Pancreas (tissue), 10 donors: ENCODE measurements at regions not wholly inside any gene's neighbourhood (a gene's known extent, or its start where the extent isn't known, plus 50 kb on each side); places are given as distances from the start of the nearest gene placed in this dataset.

ENCODE experiments used
- ATAC-seq, 4 donors: fragments of 200-7000 bp; cut with Tn5 transposase; one replicate each; pipeline versions ENCODE4 v1.8.0 to v1.9.1; 2020; ENCODE audit warnings: mild to moderate bottlenecking in 4 of 4, moderate library complexity in 4 of 4
- DNase-seq, 6 donors: peaks; one replicate each; pipeline ENCODE4 v3.0.0-alpha.2; 2020
- FAIRE-seq: peaks from 2 replicates; lab custom pipeline; 2012; peaks lifted over from hg19 to GRCh38; lab: Jason Lieb, UNC
- H3K27ac ChIP-seq, 4 donors: fragments of 200-600 bp; sonication (generic); 1 replicate in 3 of 4; 2 replicates in 1 of 4; pipeline versions ENCODE4 v1.5.0 to v1.8.0; 2020
- H3K27me3 ChIP-seq, 4 donors: fragments of 200-600 bp; one replicate each; pipeline ENCODE4 v1.8.0; 2021
- H3K36me3 ChIP-seq, 3 donors: fragments of 200-600 bp; sonication (generic) in 1 of 3; one replicate each; pipeline versions ENCODE4 v1.5.0 to v1.8.0; 2020 to 2021
- H3K4me1 ChIP-seq, 3 donors: fragments of 200-600 bp; one replicate each; pipeline ENCODE4 v1.8.0; 2021
- H3K4me3 ChIP-seq, 4 donors: fragments of 200-600 bp; sonication (generic) in 2 of 4; one replicate each; pipeline versions ENCODE4 v1.5.0 to v1.8.0; 2020 to 2021
- H3K9me3 ChIP-seq, 4 donors: fragments of 200-600 bp; one replicate each; pipeline ENCODE4 v1.8.0; 2021
- CTCF ChIP-seq, 4 donors: fragments of 200-600 bp; sonication (generic) in 3 of 4; IDR thresholded peaks; one replicate each; pipeline versions ENCODE4 v1.5.0 to v1.8.0; 2021; ENCODE audit warnings: antibody characterized with exemption in 4 of 4
- WGBS, 2 donors: extraction: QIAGEN DNeasy Blood & Tissue Kit; methylation state at CpG; one replicate each; pipeline ENCODE4 v1.1.7; 2013; 5-methylcytosine and 5-hydroxymethylcytosine counted together
- intact Hi-C, 3 donors: fragments of 100-400 bp; cut with DNase I; formaldehyde crosslinking; loops; one replicate each; pipeline versions ENCODE4 v1.11.1 to v1.14.2; 2022
- donor health status: healthy with polysubstance abuse.
- donor health status: DM: no; HTN: no; CAD: no; lungs with moderate emphysema.
- donor health status: DM: no; HTN: no; CAD: no.
- donor health status: control.
- donor health status: control.
- donor health status: Bipolar disorder and iron deficiency.
- donor health status: DM: yes; HTN: yes; CAD: no.
- donor health status: DM: no; HTN: no; CAD: no.
- donor health status: DM: no; HTN: no; CAD: no.
- donor health status: DM: yes; HTN: yes; CAD: no.

GRCh38 chr22:48192071-48192470 lies 1429.6 kb downstream of the TBC1D22A start:
- WGBS, 2 donors: 28% methylated on average over 1 of the region's 1 CpG
- no peak overlapping the region for H3K4me3 ChIP-seq
- intact Hi-C loops: no loop called here
- FAIRE-seq (no peak), DNase-seq (no peak), ATAC-seq (no peak)
- H3K27ac ChIP-seq: no peak overlapping the region
- TF ChIP-seq CTCF (IDR thresholded peaks at IDR 0.05): no peak
- no peaks in the 10 kb centered on the region for H3K9me3 ChIP-seq
- H3K36me3 ChIP-seq: no peaks in the 10 kb centered on the region
- no peaks in the 10 kb centered on the region for H3K4me1 ChIP-seq
- H3K27me3 ChIP-seq: no peaks in the 10 kb centered on the region

- Histone ChIP-seq H3K27ac (no peak overlapping the region), H3K27me3 (no peaks in the 10 kb centered on the region), H3K4me3 (no peak overlapping the region), H3K9me3 (no peaks in the 10 kb centered on the region), H3K4me1 (no peaks in the 10 kb centered on the region), H3K36me3 (no peaks in the 10 kb centered on the region)
- 71 to 74% methylated on average over 7 of the region's 7 CpGs for WGBS, 2 donors
- DNase-seq (no peak), FAIRE-seq (no peak), ATAC-seq (no peak)
- intact Hi-C loops: no loop called here
- no peak for TF ChIP-seq CTCF (IDR thresholded peaks at IDR 0.05)
Measured at GRCh38 chr22:48188231-48188721, 1425.8 kb downstream of the TBC1D22A start.

- ATAC-seq (peak in 2 of 4 donors; percentile 34 to 65), DNase-seq (no peak), FAIRE-seq (no peak)
- WGBS, 2 donors: 32 to 42% methylated on average over 8 of the region's 8 CpGs
- Histone ChIP-seq H3K27ac (no peak overlapping the region), H3K27me3 (no peaks in the 10 kb centered on the region), H3K4me1 (no peaks in the 10 kb centered on the region), H3K9me3 (no peaks in the 10 kb centered on the region), H3K36me3 (no peaks in the 10 kb centered on the region), H3K4me3 (no peak overlapping the region)
- intact Hi-C loops: no loop called here
- TF ChIP-seq CTCF (IDR thresholded peaks at IDR 0.05): no peak
Measured at GRCh38 chr22:48187356-48187755, 1424.9 kb downstream of the TBC1D22A start.

- intact Hi-C loops: no loop called here
- Histone ChIP-seq H3K27ac (no peak overlapping the region), H3K9me3 (no peaks in the 10 kb centered on the region), H3K27me3 (no peaks in the 10 kb centered on the region), H3K4me3 (no peak overlapping the region), H3K4me1 (no peaks in the 10 kb centered on the region), H3K36me3 (no peaks in the 10 kb centered on the region)
- ATAC-seq (no peak), DNase-seq (no peak), FAIRE-seq (no peak)
- WGBS, 2 donors: 56 to 77% methylated on average over 10 of the region's 10 CpGs
- no peak for TF ChIP-seq CTCF (IDR thresholded peaks at IDR 0.05)
Measured at GRCh38 chr22:48186146-48186790, 1423.8 kb downstream of the TBC1D22A start.
